Muscle of arm (tissue), 1 donor: ENCODE measurements at regions not wholly inside any gene's neighbourhood (a gene's known extent, or its start where the extent isn't known, plus 50 kb on each side); places are given as distances from the start of the nearest gene placed in this dataset.

Source experiments
- DNase-seq: peaks from one replicate; pipeline ENCODE4 v3.0.0-alpha.2; 2013

DNA sequence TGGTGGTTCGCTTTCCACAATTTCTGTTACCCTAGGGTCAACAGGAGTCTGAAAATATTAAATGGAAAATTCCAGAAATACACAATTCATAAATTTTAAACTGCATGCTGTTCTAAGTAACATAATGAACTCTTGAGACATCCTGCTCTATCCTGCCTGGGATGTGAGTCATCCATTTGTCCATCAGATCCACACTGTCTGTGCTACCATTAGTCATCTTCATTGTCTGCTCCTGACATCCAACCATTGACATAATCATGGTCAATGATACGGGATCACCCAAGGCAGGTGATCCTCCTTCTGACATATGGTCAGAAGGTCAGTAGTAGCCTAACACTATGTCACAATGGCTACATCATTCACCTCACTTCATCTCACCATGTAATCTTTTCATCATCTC, 276.7 kb upstream of the KIF2A start:
- DNase-seq = no peak

DNA sequence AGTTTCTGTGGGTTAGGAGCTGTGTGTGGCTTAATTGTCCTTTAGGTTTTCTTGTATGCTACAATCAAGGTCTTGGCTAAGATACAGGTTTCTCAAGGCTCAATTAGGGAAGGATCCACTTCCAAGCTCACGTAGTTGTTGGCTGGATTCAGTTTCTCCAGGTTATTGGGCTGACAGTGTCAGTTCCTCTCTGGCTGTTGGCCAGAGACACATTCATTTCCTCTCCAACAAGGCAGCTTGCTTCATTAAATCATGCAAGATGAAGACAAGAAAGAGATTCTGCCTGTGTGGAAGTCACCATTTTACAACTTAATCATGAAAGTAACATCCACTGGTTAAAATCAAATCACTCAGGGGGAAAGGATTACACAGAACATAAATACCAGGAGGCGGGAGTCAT, 275.7 kb upstream of the KIF2A start:
- no peak for DNase-seq

DNA sequence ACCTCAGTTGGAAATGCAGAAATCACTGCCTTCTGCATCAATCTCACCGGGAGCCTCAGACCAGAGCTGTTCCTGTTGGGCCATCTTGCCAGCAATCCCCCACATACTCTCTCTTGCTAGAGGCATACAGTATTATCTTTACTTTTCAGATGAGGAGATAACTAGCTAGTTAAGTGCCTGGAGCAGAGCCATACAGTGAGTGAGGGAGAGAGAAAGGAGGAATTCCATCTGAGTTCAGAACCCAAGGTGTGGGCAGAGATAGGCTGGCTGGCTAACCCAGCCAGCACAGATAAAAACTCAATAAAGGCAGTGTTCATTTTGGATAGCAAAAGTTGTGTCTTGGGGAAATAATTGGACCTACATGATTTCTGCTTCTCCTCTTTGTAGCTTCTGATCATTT, 268.0 kb upstream of the KIF2A start:
- DNase-seq = no peak

DNA sequence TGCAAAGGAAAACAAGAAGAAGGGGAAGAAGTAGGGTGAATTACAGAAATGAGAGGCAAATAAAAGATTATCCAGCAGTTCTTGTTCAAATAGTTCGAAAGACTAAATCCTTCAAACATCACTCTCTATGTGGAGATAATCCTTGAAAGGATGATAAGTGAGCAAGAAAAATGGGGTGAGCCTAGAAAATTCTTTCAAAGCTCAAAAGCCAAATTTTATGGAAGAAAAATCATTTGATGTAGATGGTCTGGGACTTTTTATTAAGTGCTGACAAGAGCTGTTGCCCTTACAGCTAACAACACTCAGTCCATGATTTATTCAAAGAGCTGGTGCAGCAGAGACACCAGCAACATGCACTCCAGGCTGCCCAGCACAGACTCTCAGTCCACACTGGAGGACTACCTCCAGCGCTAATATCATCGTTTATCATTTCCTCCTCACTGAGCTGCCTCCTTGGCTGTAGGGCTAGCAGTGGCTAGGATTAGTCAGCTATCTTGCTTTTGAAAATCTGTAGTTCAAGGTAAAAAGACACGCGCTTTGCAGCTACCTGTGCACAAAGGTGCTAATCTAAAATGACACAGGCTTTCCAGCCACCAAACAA, 264.8 kb upstream of the KIF2A start:
- no peak for DNase-seq

DNA sequence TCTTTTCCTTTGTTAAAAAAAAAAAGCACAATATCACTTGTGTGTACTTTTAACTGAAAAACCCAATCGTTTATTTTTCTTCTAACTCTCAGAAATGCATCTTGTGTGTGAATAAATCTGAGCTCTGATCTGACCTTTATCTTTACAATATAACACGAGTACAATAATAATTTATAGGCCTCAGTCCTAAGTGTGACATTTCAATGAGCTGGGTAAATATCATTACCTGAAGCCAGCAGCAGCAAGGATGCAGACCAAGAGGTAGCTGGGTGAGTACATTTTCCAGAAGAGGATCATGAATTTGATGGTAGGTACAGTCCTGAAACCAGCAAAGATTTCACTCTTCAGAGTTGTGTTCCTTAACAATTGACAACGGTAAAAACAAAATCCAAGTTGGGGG, 264.0 kb upstream of the KIF2A start:
- no peak for DNase-seq

DNA sequence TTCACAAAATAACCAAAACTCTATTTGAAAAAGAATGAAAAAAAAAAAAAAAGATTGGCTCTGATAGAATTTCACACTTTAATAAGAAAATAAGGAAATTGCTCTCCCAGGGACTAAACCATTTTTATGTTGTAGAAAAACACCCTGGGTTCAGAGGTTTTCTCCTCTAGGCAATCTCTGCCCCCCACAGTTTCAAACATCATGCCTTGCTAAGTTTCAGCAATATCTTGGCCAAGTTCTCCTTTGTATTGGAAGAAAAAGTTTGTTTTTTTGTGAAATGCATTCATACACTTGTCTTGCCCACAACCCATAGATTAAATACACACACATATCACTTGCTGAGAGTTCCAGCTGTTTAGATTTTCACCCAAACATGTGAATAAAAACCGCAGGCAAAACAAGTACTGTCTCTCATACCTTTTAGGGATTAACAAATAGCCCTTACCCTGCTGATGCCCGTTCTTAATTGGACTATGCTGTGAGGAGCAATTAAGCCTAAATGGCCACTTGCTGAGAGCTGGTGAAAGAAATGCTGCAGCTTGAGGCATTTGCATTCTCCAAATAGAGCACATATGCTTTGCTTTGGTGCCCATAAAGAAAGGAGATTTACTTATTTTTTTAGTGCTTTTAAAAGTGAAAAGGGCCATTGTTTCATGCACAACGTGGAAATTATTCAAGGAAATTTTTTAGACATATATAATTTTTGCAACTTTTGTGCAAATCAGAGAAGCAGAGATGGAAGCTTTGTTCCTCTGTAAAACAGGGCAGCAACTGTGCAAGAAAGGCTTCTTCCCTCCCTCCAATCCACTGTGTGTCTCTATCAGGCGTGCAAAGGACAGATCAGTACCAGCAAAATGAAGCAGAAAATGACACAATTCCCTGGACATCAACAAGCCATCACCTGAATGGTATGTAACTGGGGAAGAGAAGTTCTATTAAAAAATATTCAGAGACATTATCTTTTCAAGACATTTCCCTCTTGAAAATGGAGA, 262.4 kb upstream of the KIF2A start:
- DNase-seq = no peak

DNA sequence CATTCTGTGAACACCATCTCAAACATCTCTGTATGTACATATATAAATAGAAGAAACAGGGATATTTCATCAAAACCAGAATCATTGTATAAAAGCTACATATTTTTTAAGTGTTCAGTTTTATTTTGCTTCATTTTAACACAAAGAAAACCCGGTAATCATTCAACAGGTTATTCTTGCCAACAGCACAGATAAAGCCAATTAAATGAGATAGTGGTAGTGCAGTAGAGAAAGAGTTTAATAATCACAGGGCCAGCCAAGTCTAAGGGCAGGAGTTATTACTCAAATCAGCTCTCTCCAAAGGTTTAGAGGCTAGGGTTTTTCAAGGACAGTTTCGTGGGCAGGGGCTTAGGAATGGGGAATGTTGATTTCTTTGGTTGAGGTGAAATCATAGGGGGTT, 261.0 kb upstream of the KIF2A start:
- DNase-seq = no peak

DNA sequence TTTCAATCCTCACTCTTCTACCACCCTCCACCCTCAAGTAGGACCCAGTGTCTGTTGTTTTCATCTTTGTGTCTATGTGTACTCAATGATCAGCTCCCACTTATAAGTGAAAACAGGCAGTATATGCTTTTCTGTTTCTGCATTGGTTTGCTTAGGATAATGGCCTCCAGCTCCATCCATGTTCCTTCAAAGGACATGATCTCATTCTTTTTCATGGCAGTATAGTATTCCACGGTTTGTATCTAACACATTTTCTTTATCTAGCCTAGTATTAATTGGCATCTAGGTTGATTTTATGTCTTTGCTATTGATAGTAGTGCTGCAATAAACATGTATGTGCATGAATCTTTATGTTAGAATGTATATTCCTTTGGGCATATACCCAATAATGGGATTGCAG, 259.8 kb upstream of the KIF2A start:
- DNase-seq = no peak

DNA sequence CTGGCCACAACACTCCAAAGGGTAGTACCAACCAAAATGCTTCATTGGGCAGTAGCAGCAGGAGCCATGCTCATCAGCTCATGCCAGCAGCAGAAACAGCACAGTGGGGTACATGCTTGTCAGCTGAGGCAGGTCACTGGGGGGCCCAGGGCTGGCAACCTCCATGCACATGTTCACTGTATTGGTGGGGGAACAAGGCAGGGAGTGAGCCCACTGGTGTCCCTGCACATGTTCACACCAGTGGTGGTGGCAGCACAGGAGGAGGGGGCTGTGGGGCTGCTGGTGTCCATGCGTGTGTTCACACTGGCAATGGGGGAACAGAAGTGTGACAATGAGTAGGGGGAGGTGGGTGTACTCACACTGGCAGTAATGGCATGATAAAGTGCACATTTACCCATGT, 254.3 kb upstream of the KIF2A start:
- DNase-seq = no peak

DNA sequence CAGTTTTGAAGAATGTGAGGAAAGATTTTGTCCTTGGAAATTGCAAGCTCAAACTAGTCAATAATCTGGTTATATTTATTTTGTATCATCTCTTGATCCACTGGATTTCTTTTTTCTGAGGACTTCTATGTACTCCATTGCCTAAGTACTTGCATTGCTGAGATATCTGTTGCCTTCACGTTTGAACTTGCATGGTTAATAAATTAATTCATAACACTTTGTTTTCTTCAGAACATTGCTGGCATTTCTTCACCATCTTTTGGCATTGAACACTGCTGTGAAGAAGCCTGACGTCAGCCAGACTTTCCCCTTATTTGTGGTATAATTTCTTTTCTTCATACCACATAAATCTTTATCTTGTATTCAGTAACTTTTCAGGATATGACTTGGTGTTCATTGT, 246.0 kb upstream of the KIF2A start:
- DNase-seq = no peak

DNA sequence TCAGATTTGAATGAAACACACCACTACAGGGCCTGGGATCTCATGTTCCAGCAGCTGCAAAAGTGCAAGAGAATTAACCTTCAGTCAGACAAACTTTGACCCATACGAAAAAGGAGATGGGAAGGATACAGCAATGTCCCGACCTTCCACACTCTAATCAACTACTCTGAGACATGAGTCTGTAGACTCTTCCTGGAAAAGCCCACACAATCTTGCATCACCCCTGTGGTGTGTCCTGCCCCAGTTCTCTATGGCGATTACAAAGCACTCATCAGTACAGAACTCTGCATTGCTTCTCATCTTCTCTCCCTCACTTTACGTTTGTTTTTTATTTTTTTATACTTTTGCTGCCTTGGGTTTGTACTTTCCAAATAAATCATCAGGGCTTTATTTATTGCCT, 241.0 kb upstream of the KIF2A start:
- DNase-seq = no peak

DNA sequence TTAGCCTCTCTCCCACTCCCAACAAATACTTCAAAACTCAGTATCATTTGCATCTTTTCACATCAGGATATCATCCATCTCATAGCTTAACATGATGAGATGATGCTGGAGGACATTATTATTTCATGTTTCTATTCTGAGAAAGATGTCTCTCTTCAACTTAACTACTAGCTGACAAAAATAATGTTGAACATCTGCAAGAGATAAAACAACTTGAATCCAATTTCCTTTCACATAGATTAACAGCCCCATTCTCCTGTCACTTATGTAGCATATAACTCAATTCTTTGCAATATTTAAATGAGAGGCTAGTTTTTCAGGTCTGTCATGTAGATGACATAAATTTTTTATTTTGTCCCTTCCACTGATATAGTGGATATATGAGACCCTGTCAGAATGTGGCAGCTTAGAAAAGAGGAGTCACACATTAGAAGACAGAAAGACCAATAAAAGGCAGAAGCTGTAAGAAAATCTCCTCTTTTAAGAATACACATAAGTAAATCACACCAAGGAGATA, 239.2 kb upstream of the KIF2A start:
- no peak for DNase-seq

DNA sequence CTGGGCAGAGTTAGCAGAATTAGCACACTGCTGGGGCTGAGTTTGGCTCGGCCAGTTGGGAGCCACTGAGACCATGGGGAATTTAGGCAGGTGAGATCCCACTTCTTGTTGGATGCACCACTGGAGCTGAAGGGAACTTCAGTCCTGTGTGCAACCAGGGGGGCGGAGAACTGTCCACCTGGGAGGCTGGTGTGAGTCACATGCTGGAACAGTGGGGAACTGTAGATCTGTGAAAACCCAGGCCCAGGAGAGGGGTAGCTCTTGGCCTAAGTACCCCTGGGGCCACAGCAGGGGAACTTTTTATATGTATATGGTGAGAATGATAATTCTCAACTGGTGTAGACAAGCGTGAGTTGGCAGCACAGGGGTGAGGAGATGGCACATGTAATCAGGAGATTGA, 237.5 kb upstream of the KIF2A start:
- DNase-seq = no peak

DNA sequence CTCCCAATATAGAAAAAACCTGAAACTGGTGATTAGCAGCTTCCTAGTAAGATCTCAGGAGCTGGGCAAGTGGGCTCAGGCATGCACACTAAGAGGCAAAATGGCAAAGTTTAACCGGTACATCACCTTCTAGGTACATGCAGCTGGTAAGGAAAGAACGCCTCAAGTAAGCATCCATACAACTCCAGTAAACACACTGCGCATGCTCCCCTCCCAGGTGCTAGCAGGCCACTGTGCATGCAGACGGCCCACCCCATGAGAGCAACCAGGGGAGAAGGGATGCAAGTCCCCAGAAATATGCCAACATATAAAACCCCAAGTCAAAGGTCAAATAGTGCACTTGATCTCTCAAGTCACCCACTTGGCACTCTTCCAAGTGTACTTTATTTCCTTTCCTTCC, 228.6 kb upstream of the KIF2A start:
- no peak for DNase-seq

DNA sequence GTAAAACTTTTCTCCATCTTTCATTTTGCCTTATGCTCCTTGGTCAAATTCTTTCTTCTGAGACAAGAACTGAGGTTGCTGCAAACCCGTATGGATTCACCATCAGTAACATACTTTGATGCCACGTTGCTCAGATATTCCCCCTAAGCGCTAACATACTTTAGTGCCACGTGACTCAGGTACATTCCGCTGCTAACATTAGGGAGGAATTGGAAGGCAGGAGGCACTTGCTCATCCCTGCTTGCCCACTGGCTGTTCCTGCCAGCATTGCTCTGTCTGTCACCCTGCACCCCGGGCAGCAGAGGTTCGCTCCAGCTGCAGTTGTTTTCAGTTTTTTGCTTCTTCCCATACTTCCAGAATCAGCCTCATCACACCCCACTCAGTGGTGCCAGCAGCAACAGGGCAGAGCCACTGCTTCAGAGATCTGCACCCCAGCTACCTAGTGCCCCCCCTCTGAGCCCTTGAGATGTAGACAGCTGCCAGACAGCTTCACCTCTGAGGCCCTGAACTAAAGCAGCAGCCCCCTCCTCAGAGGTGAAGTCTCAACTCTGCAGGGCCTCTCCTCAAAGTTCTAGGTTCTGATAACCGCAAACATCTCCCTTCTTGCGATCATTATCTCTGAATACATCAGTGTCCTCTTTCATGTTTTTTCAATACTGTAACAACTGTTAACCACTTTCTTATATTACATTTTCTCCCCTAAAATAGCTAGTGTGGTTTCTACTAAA, 228.0 kb upstream of the KIF2A start:
- no peak for DNase-seq

DNA sequence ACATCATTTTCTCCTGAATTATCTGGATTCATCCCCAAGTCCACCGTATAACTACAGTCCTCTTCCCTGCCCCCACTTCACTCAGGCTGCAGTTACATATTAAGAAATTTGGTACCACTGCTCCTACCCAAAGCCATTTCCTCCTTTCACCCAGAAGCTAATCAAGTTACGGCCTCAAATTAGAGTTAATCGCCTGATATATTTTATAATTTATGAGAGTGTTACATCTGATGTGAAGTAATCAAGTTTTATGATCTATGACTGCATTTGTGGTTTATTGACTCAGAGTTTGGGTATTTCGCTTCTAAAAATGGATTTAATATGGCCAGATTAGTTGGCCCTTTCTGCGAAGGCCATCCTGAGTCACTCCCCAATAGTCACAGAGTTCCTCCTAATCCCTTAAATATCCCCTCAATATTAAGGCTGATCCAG, 223.6 kb upstream of the KIF2A start:
- DNase-seq = no peak

DNA sequence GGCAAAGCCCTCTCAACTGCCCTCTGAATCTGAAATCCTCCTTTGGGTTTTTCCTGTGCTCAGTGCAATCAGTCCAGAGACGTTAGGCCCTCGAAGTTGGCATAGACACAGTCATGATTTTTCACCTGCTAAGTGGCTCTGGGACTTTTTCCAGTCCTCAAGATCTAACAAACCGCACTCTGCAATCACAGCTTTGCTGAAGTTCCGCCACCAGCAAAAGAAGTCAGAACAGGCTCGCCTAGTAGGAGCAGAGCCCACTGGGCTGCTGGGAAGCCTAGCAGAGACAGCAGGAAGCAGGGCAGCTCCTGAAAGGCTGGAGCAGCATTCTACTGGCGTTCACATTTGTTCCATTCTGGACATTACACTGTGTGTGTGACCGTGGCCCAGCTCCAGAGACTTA, 222.8 kb upstream of the KIF2A start:
- DNase-seq = no peak

DNA sequence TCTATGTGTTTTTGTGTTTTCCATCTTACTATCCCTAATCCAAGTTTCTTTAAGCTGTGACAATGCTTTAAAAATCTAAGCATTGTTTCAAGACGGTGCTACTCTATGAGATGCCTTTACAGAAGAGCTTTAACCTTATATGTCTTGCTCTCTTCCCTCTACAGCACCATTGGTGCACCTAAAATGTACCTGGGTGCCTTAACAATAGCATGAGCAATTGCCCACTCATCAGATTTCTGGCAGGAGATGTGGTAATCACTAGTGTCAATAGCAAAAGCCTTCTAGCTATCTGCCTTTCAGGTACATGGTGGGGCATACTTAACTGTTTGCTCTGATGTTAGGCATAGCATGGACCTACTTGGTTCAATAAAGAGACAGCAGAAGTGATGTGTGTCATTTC, 222.3 kb upstream of the KIF2A start:
- no peak for DNase-seq

DNA sequence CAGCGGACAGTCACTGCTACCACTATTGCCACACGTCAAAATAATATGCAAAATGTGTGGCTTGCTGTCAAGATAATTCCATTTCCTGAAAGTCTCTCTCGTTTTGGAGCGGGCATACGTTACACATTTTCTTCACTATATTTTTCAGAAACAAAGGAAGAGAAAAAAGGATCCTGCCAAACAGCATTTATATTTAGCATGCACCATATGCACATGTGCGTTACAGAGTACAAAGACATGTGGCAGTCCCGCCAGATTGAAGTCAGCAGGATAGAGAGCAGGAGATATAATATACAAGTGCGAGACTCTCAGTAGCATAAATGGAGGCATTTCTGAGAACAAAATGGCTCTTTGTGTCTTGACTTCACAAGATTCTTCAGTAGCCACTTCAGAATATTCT, 221.6 kb upstream of the KIF2A start:
- no peak for DNase-seq

DNA sequence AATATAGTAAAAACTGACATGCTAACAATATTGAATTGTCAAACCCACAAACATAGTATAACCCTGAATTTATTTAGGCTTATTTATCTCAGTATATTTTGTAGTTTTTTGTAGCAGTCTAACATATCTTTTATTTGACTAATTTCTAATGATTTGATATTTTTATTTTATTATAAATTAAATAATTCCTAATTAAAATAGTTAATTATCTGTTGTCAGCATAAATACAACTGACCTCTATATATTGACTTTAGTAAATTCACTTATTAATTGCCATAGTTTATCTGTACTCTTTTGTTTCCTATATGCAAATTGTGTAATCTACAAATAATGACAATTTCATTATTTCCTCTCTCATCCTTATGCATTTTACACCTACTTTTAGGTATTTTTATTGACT, 215.1 kb upstream of the KIF2A start:
- no peak for DNase-seq

DNA sequence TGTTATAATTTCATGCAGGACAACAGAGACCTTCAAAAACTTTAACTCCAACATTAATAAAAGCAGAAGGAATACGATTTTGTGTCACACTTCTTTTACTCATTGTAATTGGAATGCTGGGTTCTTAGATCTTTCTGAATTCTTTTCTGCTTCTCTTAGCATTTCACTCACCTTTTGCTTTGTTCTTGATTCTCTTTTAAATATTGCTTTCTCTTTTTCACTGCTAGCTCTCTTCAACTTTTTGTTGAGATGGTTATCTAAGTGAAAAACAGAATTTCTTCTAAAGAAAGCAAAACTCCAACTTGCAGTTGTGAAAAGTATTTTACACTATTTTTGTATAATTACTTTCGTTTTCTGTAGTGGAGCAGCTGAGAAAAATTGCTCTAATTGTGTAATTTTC, 212.6 kb upstream of the KIF2A start:
- DNase-seq = no peak

DNA sequence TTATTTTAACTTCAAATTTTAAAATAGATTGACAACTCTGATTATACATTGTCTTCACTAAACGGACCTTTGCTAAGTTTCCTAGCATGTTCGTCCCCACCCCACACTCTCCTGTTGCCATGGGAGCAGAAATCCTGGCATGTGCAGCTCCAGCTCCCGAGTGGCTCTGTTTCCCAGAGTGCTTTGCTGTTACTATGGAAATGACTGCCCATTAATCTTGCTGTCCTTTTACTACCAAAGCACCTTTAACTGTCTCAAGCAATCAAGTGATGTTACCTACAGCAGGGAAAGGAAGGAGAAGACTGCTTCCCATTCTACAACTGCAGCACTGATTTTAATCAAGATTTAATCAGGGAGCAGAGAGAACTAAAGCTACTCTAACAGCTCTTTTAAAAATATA, 212.0 kb upstream of the KIF2A start:
- peak; percentile 15 for DNase-seq

DNA sequence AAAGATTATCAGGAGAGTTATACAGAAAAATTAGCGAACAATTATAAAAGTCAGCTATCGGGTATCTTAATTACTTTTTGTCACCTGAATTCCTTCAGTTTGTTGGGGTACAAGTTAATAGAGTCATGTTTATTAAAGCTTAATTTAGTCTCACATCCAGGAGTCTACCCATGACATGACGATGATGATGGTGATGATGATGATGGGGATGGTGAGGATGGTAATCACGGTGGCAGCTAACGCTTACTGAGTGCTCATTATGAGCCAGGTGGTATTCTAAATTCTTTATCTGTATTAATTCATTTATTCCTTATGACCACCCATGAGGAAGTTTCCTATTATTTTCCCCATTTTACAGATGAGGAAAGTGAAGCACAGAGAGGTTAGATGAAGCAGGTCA, 208.6 kb upstream of the KIF2A start:
- no peak for DNase-seq
